ENCODE measurements at regions not wholly inside any gene's neighbourhood (a gene's known extent, or its start where the extent isn't known, plus 50 kb on each side); places are given as distances from the start of the nearest gene placed in this dataset.
"Not testable (repeated sequence)": the region's sequence is repeated elsewhere in the genome, so short reads cannot be mapped to it uniquely, and the experiment has no call there.

- DNase-seq: no peak
Measured at GRCh38 chr10:83371696-83372490, 767.4 kb upstream of the GHITM start.

GRCh38 chr10:83372646-83373045, 766.7 kb upstream of the GHITM start:
- no peak for DNase-seq

GRCh38 chr10:83373671-83374070, 765.6 kb upstream of the GHITM start:
- DNase-seq: peak in 1 of 2 experiments; percentile 3

- DNase-seq: no peak
Measured at GRCh38 chr10:83374741-83375140, 764.6 kb upstream of the GHITM start.

DNA sequence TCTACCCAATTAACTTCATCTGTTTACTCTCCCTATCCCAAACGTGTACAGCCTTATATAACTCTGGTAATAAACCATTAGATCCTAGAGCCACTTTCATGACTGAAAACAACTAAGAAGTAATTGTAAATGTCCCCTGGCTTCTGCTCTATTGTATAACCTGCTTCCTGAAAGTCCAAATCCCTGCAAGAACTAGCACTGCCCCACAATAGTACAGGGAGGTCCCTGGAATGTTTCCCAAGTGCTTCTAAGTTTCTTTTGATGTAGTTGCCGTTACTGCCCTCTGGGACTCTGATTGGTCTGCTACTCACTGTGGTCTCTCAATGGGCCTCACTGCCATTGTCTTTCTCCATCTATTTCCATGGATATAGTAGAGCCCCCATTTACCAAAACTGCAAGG, 764.0 kb upstream of the GHITM start:
- no peak for DNase-seq

DNA sequence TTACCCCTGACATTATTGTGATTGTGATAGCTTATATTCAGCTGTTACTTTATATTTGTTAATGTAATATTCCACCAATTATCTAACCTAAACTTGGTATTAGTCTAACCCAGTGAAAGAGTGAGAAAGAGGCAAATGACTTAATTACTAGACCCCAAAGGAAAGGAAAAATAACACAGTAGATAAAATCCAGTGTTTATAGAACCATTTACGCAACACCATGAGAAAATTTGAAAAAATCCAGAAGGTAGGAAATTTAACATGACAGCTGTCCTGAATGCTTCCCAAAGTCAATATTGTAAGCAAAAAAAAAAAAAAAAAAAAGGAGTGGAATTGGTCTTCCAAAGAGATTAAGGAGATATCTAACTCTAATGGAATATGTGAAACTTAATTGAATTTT, 741.5 kb upstream of the GHITM start:
- no peak for DNase-seq

- no peak for DNase-seq
Measured at GRCh38 chr10:83410570-83410969, 728.7 kb upstream of the GHITM start.

DNA sequence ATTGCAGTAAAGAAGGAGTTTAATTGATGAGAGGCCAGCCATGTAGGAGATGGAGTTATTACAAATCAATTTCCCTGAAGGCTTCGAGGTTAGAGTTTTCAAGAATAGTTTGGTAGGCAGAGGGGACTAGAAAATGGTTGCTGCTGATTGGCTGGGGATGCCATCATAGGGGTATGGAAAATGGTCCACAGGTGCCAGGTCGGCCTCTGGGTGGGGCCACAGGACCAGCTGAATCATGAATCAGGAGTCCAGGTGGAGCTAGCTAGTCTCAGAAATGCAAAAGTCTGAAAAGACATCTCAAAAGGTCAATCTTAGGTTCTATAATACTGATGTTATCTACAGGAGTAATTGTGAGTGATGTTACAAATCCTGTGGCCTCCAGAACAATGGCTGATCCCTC, 714.0 kb upstream of the GHITM start:
- no peak for DNase-seq

GRCh38 chr10:83427101-83427500, 712.2 kb upstream of the GHITM start:
- DNase-seq: no peak

DNA sequence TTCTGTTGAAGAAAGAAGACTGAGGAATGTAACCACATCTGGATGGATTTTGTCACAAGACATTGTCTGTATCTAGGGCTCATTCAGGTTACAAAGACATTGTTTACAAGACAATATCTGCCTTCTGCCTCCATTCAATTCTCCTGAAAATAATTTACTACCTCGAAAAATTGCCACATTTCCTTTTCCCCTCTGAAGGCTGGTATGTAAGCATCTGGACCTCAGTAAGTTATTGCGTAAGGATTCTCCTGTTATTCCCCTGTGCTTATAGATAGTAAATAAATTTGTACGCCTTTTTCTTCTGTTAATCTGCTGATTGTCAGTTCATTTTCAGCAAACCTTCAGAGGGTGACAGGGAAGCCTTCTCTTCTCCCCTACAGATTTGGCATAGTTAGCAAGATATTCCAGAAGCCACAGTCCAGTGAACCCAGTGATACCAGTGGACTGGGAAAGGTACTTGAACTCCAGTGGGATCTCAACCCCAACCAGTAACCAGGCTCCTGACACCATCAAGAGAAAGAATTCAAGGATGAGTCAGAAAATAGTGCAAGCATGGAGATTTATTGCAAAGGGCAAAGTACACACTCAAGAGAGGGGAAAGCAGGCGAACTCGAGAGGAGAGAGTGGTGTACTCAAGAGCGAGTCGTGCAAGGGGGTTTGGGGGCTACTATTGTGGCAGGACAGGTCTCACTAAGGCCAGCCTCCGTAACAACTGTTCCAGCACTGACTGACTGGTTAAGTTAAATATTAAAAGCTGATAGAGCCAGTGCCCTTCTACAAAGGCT, 706.9 kb upstream of the GHITM start:
- no peak for DNase-seq

DNA sequence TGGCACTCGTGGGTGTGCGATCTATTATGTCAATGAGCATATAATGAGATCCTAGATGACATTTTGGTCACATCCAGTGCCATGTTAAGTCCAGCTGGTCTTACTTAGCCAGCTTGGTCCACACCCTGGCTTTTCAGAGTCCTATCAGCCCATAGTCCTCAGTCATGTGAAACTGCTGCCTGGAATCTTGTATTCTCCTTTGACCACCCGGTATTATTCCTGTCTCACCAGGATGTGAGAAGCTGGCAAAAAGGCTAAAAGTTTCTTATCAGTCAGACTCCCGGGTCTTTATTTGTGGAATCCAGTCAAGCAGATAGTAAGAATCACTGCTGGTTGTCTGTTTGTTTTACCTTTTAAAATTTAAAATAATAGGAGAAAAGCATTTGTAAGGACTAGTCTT, 705.6 kb upstream of the GHITM start:
- DNase-seq: no peak

- no peak for DNase-seq
Measured at GRCh38 chr10:83448013-83448412, 691.3 kb upstream of the GHITM start.

DNA sequence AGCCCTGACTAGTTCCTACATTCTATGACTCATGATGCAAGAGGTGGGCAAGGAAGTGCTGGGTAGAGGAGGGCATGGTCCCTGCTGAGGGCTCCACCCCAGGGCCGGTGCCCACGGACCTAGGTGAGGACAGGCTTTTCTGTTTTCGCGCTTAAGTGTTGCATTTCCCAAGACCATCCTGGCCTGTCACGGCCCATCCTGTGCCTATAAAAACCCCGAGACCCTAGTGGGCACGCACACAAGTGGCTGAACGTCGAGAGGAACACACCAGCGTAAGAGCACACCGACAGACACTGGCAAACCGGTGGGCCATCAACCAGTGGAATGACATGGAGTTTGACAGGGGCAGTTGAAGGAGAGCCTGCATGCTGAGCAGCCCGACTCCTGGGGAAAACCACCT, 680.7 kb upstream of the GHITM start:
- no peak for DNase-seq

DNA sequence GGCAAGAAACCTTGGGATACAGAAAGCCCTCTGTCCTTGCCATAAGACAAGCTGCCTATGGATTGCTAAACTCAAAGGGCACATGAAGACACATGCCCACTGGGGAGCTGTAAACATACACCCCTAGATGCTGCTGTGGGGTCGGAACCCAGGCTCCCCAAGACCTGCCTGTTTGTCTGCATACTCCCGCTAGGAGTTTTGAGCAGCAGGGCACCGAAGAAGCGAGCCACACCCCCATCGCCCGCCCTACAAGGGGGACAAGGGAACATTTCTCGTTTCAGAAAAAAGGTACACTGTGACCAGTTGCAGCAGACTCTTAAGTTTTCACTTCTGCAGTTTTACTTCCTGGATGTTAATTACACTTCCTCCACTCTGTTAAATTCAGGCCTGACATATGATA, 680.2 kb upstream of the GHITM start:
- no peak for DNase-seq

- no peak for DNase-seq
Measured at GRCh38 chr10:83469728-83470331, 669.5 kb upstream of the GHITM start.

- no peak for DNase-seq
Measured at GRCh38 chr10:83476211-83476610, 663.1 kb upstream of the GHITM start.

- DNase-seq: no peak
Measured at GRCh38 chr10:83489161-83489560, 650.1 kb upstream of the GHITM start.

DNA sequence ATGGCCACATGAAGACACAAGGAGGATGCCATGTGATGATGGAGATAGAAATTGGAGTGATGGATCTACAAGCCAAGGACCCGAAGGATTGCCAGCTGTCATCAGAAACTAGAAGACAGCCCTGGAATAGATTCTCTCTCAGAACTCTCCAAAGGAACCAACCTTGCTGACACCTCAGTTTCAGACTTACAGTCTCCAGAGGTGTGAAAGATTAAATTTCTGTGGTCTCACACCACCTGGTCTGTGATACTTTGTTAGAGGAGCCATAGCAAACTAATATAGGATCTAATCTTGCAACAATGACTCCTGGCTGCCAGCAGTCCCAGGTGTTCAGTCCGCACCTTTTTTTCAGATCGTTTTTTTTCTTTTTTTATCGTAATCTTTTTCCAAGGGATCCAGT, 647.3 kb upstream of the GHITM start:
- DNase-seq: no peak

DNA sequence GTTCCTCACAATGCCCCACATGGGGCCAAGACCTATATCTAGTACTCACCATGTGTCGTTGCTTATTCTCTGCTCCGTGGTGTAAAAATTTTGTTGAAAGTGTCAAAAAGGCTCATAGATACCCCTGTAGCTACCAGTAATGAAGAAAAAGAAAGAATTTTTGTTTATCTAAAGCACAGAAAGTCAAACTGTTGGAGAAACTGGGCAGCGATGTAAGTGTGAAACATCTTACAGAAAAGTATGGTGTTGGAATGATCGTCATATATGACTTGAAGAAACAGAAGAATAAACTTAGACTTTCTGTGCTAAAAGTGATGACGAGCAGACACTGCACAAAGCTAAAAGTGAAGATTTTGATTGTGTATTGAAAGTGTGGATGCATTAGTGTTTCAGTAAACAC, 626.6 kb upstream of the GHITM start:
- DNase-seq: no peak

DNA sequence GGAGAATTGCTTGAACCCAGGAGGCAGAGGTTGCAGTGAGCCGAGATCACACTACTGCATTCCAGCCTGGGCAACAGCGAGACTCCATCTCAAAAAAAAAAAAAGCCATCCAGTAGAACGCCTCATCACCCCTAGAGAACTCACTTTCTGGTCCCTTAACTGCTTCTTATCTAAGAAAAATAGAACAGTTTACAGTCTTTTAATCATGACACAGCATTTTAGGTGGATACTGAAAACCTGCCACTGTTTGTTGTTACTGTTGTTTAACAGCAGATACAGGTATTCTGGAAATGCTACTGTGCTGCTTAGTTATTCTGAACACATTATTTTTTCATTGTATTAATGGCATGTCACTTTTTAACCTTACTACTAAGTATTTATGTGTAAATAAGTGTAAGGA, 624.3 kb upstream of the GHITM start:
- no peak for DNase-seq

GRCh38 chr10:83516788-83517187, 622.5 kb upstream of the GHITM start:
- no peak for DNase-seq

DNA sequence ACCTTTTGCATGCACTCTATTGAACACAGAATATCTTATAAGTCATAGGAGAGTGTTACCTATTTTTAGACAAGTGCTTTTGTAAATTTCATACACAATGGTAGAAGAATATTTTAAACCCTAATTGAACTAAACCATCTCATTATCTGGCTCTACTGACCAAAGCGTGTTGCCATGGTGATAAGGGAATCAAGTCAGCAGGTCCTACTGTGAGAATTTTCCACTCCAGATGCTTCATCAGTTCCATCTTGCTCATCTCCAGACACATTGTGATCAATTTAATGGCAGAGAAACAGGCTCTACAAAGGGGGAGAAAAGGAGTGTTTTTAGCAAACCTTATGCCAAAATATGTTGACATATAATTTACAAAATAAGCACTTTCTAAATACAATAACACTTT, 621.9 kb upstream of the GHITM start:
- no peak for DNase-seq

GRCh38 chr10:83518779-83519178, 620.5 kb upstream of the GHITM start:
- DNase-seq: no peak

- not testable (repeated sequence) for DNase-seq
Measured at GRCh38 chr10:83520386-83520785, 618.9 kb upstream of the GHITM start.

All from activated CD4-positive, alpha-beta T cell treated with anti-CD3 and anti-CD28 coated beads, Interleukin-2, amount 50 U/mL, for 48 hours (primary cell).